ENCODE measurements at regions not wholly inside any gene's neighbourhood (a gene's known extent, or its start where the extent isn't known, plus 50 kb on each side); places are given as distances from the start of the nearest gene placed in this dataset.

GRCh38 chr1:22328331-22329147, 123.1 kb upstream of the ZBTB40 start:
- H3K36me3 ChIP-seq (replicated peaks in 1 of 2; ENCODE audit: control insufficient read depth in 1 of 2, insufficient read depth in 2 of 2, low read length in 2 of 2), result no peaks in the 10 kb centered on the region
- peaks cover 4 to 6% (median 5%) of the 10 kb centered on the region in 3 donors for H3K27me3 Mint-ChIP-seq (ENCODE audit: low read depth in 3 of 3)
- no peaks in the 10 kb centered on the region for H3K27me3 ChIP-seq (ENCODE audit: control insufficient read depth in 2 of 2, insufficient read depth in 2 of 2, low read length in 2 of 2)
- no peak overlapping the region for H3K27ac Mint-ChIP-seq
- no peaks in the 10 kb centered on the region for H3K4me1 ChIP-seq (ENCODE audit: control insufficient read depth in 1 of 2, insufficient read depth in 2 of 2, low read length in 2 of 2)
- H3K9me3 ChIP-seq (replicated peaks in 1 of 2; ENCODE audit: control insufficient read depth in 1 of 2, insufficient read depth in 1 of 2, low read length in 2 of 2), result no peaks in the 10 kb centered on the region
- no peak overlapping the region for H3K4me3 Mint-ChIP-seq
- peaks cover 0 to 1% (median 0%) of the 10 kb centered on the region in 7 donors for H3K9me3 Mint-ChIP-seq
- 84% methylated on average over 13 of the region's 17 CpGs for WGBS (ENCODE audit: insufficient coverage)
- H3K79me2 ChIP-seq (ENCODE audit: insufficient read depth, low read length), result no peaks in the 10 kb centered on the region
- no peak for DNase-seq
- TF ChIP-seq, protein P1, sequence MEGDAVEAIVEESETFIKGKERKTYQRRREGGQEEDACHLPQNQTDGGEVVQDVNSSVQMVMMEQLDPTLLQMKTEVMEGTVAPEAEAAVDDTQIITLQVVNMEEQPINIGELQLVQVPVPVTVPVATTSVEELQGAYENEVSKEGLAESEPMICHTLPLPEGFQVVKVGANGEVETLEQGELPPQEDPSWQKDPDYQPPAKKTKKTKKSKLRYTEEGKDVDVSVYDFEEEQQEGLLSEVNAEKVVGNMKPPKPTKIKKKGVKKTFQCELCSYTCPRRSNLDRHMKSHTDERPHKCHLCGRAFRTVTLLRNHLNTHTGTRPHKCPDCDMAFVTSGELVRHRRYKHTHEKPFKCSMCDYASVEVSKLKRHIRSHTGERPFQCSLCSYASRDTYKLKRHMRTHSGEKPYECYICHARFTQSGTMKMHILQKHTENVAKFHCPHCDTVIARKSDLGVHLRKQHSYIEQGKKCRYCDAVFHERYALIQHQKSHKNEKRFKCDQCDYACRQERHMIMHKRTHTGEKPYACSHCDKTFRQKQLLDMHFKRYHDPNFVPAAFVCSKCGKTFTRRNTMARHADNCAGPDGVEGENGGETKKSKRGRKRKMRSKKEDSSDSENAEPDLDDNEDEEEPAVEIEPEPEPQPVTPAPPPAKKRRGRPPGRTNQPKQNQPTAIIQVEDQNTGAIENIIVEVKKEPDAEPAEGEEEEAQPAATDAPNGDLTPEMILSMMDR (IDR thresholded peaks at IDR 0.05), result no peak
- H3K4me3 ChIP-seq (replicated peaks in 1 of 3; ENCODE audit: low read depth in 2 of 3, low read length in 3 of 3), result no peak overlapping the region
- no peak overlapping the region for H3K9ac ChIP-seq (ENCODE audit: insufficient read depth, low read length, poor library complexity, severe bottlenecking)
- no peaks in the 10 kb centered on the region for H3K36me3 Mint-ChIP-seq
- no peak overlapping the region for H3K4me2 ChIP-seq (replicated peaks; ENCODE audit: extremely low read depth, low read length, poor library complexity, severe bottlenecking)
- H2AFZ ChIP-seq (ENCODE audit: insufficient read depth, low read depth, low read length, poor library complexity, severe bottlenecking), result no peak overlapping the region
- intact Hi-C loops (cut with micrococcal nuclease), result no loop called here
- H4K20me1 ChIP-seq (ENCODE audit: insufficient read depth, low read length), result no peaks in the 10 kb centered on the region
- no peak overlapping the region for H3K27ac ChIP-seq (ENCODE audit: low read depth in 1 of 2, low read length in 2 of 2)
- no peaks in the 10 kb centered on the region for H3K4me1 Mint-ChIP-seq

- Mint-ChIP-seq H3K9me3 (peaks cover 0 to 3% (median 0%) of the 10 kb centered on the region in 7 donors), H3K27ac (no peak overlapping the region), H3K27me3 (ENCODE audit: low read depth in 3 of 3) (peaks cover 4 to 10% (median 5%) of the 10 kb centered on the region in 3 donors), H3K4me3 (no peak overlapping the region), H3K4me1 (no peaks in the 10 kb centered on the region), H3K36me3 (no peaks in the 10 kb centered on the region)
- no peaks in the 10 kb centered on the region for H3K36me3 ChIP-seq (replicated peaks in 1 of 2; ENCODE audit: control insufficient read depth in 1 of 2, insufficient read depth in 2 of 2, low read length in 2 of 2)
- TF ChIP-seq, protein P1 (IDR thresholded peaks at IDR 0.05), result no peak
- DNase-seq, result no peak
- no peak overlapping the region for H3K9ac ChIP-seq (ENCODE audit: insufficient read depth, low read length, poor library complexity, severe bottlenecking)
- no peak overlapping the region for H3K4me2 ChIP-seq (replicated peaks; ENCODE audit: extremely low read depth, low read length, poor library complexity, severe bottlenecking)
- no peak overlapping the region for H2AFZ ChIP-seq (ENCODE audit: insufficient read depth, low read depth, low read length, poor library complexity, severe bottlenecking)
- no peaks in the 10 kb centered on the region for H3K79me2 ChIP-seq (ENCODE audit: insufficient read depth, low read length)
- H3K27me3 ChIP-seq (ENCODE audit: control insufficient read depth in 2 of 2, insufficient read depth in 2 of 2, low read length in 2 of 2), result no peaks in the 10 kb centered on the region
- no peaks in the 10 kb centered on the region for H3K9me3 ChIP-seq (replicated peaks in 1 of 2; ENCODE audit: control insufficient read depth in 1 of 2, insufficient read depth in 1 of 2, low read length in 2 of 2)
- WGBS (ENCODE audit: insufficient coverage), result 83% methylated on average over 2 of the region's 9 CpGs
- intact Hi-C loops (cut with micrococcal nuclease), result no loop called here
- H4K20me1 ChIP-seq (ENCODE audit: insufficient read depth, low read length), result no peaks in the 10 kb centered on the region
- H3K4me1 ChIP-seq (ENCODE audit: control insufficient read depth in 1 of 2, insufficient read depth in 2 of 2, low read length in 2 of 2), result no peaks in the 10 kb centered on the region
- no peak overlapping the region for H3K27ac ChIP-seq (ENCODE audit: low read depth in 1 of 2, low read length in 2 of 2)
- no peak overlapping the region for H3K4me3 ChIP-seq (replicated peaks in 1 of 3; ENCODE audit: low read depth in 2 of 3, low read length in 3 of 3)
Observed at GRCh38 chr1:22329148-22329515, 122.5 kb upstream of the ZBTB40 start.

All from CD14-positive monocyte (primary cell).